HepG2 (cell line): ENCODE measurements at regions not wholly inside any gene's neighbourhood (a gene's known extent, or its start where the extent isn't known, plus 50 kb on each side); places are given as distances from the start of the nearest gene placed in this dataset.

Experiments
- ATAC-seq: fragments of 200-7000 bp; cut with Tn5 transposase; 3 replicates; pipeline ENCODE4 v1.9.1; 2020; ENCODE audit warnings: mild to moderate bottlenecking, moderate library complexity
- BruUV-seq: library from RNA; stranded (reverse); fragments of 400-500 nt; replicated peaks from 2 replicates; lab custom pipeline; 2021; lab: Mats Ljungman, UMichigan
- CTCF ChIA-PET: fragments of 300-600 bp; formaldehyde crosslinking; extraction: SDS; loops from one replicate; lab custom pipeline; 2021; ENCODE audit warnings: low total read pairs, inconsistent platforms, low intra/inter-chr PET ratio; lab: Yijun Ruan, JAX
- POLR2A ChIA-PET: fragments of 350-600 bp; sonication (Branson Sonifier 250); formaldehyde crosslinking; loops from one replicate; lab custom pipeline; 2020; ENCODE audit warnings: antibody characterized with exemption, inconsistent platforms; lab: Yijun Ruan, JAX
- DNase-seq: peaks from one replicate; pipeline ENCODE4 v3.0.0-alpha.2; 2015; ENCODE audit warnings: low spot score
- FAIRE-seq: peaks from 3 replicates; lab custom pipeline; 2011; peaks lifted over from hg19 to GRCh38; lab: Jason Lieb, UNC
- H2AFZ ChIP-seq: one replicate; pipeline ENCODE4 v1.6.1; 2011; ENCODE audit warnings: low read length, inconsistent platforms
- H3K27ac ChIP-seq: fragments of 300-600 bp; 3 replicates; pipeline ENCODE4 v1.8.0; 2011; ENCODE audit warnings: mixed run types, mild to moderate bottlenecking, mixed read lengths, low read length, inconsistent platforms; ENCODE audit not compliant: insufficient read depth; ENCODE audit errors: extremely low read length
- H3K27me3 ChIP-seq, 2 experiments: fragments of 200-600 bp in 1 of 2; 2 replicates in 1 of 2; 3 replicates in 1 of 2; pipeline versions ENCODE4 v1.6.0 to v1.8.0; 2011; ENCODE audit warnings: low read length in 2 of 2, mild to moderate bottlenecking in 2 of 2, moderate library complexity in 2 of 2, inconsistent platforms in 1 of 2; ENCODE audit not compliant: insufficient read depth in 2 of 2, control insufficient read depth in 1 of 2
- H3K36me3 ChIP-seq, 2 experiments: fragments of 200-600 bp in 1 of 2; replicated peaks in 1 of 2; 2 replicates in 1 of 2; 3 replicates in 1 of 2; pipeline versions ENCODE4 v1.5.1 to v1.8.0; 2011; ENCODE audit warnings: low read length in 2 of 2, inconsistent platforms in 1 of 2; ENCODE audit not compliant: insufficient read depth in 2 of 2, control insufficient read depth in 1 of 2
- H3K4me1 ChIP-seq: 2 replicates; pipeline ENCODE4 v1.5.1; 2012; ENCODE audit warnings: low read length, inconsistent platforms; ENCODE audit not compliant: insufficient read depth
- H3K4me2 ChIP-seq: 2 replicates; pipeline ENCODE4 v1.6.0; 2011; ENCODE audit warnings: low read depth, low read length, inconsistent platforms
- H3K4me3 ChIP-seq, 3 experiments: fragments of 200-600 bp in 1 of 3; sonication (generic), shearing (Covaris generic) in 1 of 3; replicated peaks in 1 of 3; 2 replicates each; pipeline ENCODE4 v1.5.1; 2011 to 2016; ENCODE audit warnings: low read length in 3 of 3, inconsistent platforms in 2 of 3, low read depth in 2 of 3, mild to moderate bottlenecking in 2 of 3, control low read depth in 1 of 3, mixed read lengths in 1 of 3; ENCODE audit not compliant: insufficient read depth in 1 of 3
- H3K79me2 ChIP-seq: one replicate; pipeline ENCODE4 v1.6.1; 2011; ENCODE audit warnings: low read length, inconsistent platforms; ENCODE audit not compliant: insufficient read depth
- H3K9ac ChIP-seq: 2 replicates; pipeline ENCODE4 v1.6.0; 2011; ENCODE audit warnings: mild to moderate bottlenecking, low read depth, low read length, inconsistent platforms; ENCODE audit not compliant: insufficient read depth
- H3K9me3 ChIP-seq: 2 replicates; pipeline ENCODE4 v1.5.1; 2012; ENCODE audit warnings: mild to moderate bottlenecking, low read length
- H4K20me1 ChIP-seq: 2 replicates; pipeline ENCODE4 v1.6.0; 2011; ENCODE audit warnings: inconsistent platforms, mild to moderate bottlenecking, low read length, moderate library complexity; ENCODE audit not compliant: insufficient read depth
- CENPBD1 ChIP-seq: sonication (generic); formaldehyde crosslinking; IDR thresholded peaks from 2 replicates; pipeline ENCODE4 v1.8.0; 2022; ENCODE audit warnings: missing genetic modification reagents, low read depth, mild to moderate bottlenecking, borderline replicate concordance
- E2F1 ChIP-seq: sonication (generic); formaldehyde crosslinking; IDR thresholded peaks from 2 replicates; pipeline ENCODE4 v1.5.0; 2020; ENCODE audit warnings: missing genetic modification reagents
- EZH2 ChIP-seq: conservative IDR thresholded peaks from 2 replicates; pipeline ENCODE4 v1.6.1; 2012; ENCODE audit warnings: mild to moderate bottlenecking, low read depth, low read length, moderate library complexity
- FOXM1 ChIP-seq: sonication (generic); formaldehyde crosslinking; IDR thresholded peaks from 2 replicates; pipeline ENCODE4 v1.5.0; 2020; ENCODE audit warnings: missing genetic modification reagents
- HNRNPLL ChIP-seq: fragments of 200-400 bp; formaldehyde crosslinking; IDR thresholded peaks from 2 replicates; pipeline ENCODE4 v1.6.1; 2017; ENCODE audit warnings: mild to moderate bottlenecking, low read depth, low read length; ENCODE audit not compliant: poor library complexity, severe bottlenecking
- LCORL ChIP-seq, 2 experiments: fragments of 450-650 bp in 1 of 2; sonication (generic) in 1 of 2; formaldehyde crosslinking in 1 of 2; IDR thresholded peaks; 2 replicates each; pipeline versions ENCODE4 v1.5.0 to v1.6.1; 2017 to 2020; ENCODE audit warnings: antibody characterized with exemption in 1 of 2, missing genetic modification reagents in 1 of 2
- MAFF ChIP-seq: IDR thresholded peaks from 2 replicates; pipeline ENCODE4 v1.6.1; 2011; ENCODE audit warnings: low read depth, low read length, improper control_type of control experiment
- NCOA5 ChIP-seq: sonication (generic); formaldehyde crosslinking; IDR thresholded peaks from 2 replicates; pipeline ENCODE4 v1.4.0; 2020; ENCODE audit warnings: missing genetic modification reagents
- SRSF9 ChIP-seq: fragments of 200-400 bp; formaldehyde crosslinking; IDR thresholded peaks from 2 replicates; pipeline ENCODE4 v1.6.1; 2018; ENCODE audit warnings: borderline replicate concordance, mild to moderate bottlenecking, low read depth, low read length; ENCODE audit not compliant: insufficient read depth, poor library complexity, severe bottlenecking
- TBP ChIP-seq: sonication (generic); formaldehyde crosslinking; IDR thresholded peaks from 2 replicates; pipeline ENCODE4 v1.5.0; 2020; ENCODE audit warnings: missing genetic modification reagents
- ZMYM2 ChIP-seq: sonication (generic); formaldehyde crosslinking; IDR thresholded peaks from 2 replicates; pipeline ENCODE4 v1.8.0; 2022; ENCODE audit warnings: mild to moderate bottlenecking, missing genetic modification reagents
- ZNF124 ChIP-seq: sonication (generic); formaldehyde crosslinking; IDR thresholded peaks from 2 replicates; pipeline ENCODE4 v1.4.0; 2020; ENCODE audit warnings: missing genetic modification reagents
- ZNF589 ChIP-seq: sonication (generic); formaldehyde crosslinking; conservative IDR thresholded peaks from 2 replicates; pipeline ENCODE4 v1.8.0; 2022; ENCODE audit warnings: mild to moderate bottlenecking, moderate library complexity, missing genetic modification reagents
- ZNF605 ChIP-seq: sonication (generic); formaldehyde crosslinking; IDR thresholded peaks from 2 replicates; pipeline ENCODE4 v1.8.0; 2022; ENCODE audit warnings: mild to moderate bottlenecking, missing genetic modification reagents
- ZNF720 ChIP-seq: sonication (generic); formaldehyde crosslinking; IDR thresholded peaks from 2 replicates; pipeline ENCODE4 v1.4.0; 2020; ENCODE audit warnings: missing genetic modification reagents
- WGBS: methylation state at CpG from one replicate; pipeline ENCODE4 v1.1.6; 2017; ENCODE audit warnings: low lambda C conversion rate; 5-methylcytosine and 5-hydroxymethylcytosine counted together
- in situ Hi-C: cut with HindIII; loops from 2 replicates; pipeline ENCODE4 v1.10.0; 2017; ENCODE audit warnings: low pct_unique_long_range_greater_than_20kb; ENCODE audit not compliant: extremely low pct_ligation_motif_present
- intact Hi-C: fragments of 100-400 bp; cut with micrococcal nuclease; formaldehyde crosslinking; loops from one replicate; pipeline ENCODE4 v1.10.0; 2022; ENCODE audit not compliant: unreplicated experiment
- TF ChIP-seq, protein P1 (sequence below): sonication (generic); formaldehyde crosslinking; IDR thresholded peaks from 2 replicates; pipeline ENCODE4 v1.4.0; 2020; ENCODE audit warnings: missing genetic modification reagents, mild to moderate bottlenecking, borderline replicate concordance

DNA sequence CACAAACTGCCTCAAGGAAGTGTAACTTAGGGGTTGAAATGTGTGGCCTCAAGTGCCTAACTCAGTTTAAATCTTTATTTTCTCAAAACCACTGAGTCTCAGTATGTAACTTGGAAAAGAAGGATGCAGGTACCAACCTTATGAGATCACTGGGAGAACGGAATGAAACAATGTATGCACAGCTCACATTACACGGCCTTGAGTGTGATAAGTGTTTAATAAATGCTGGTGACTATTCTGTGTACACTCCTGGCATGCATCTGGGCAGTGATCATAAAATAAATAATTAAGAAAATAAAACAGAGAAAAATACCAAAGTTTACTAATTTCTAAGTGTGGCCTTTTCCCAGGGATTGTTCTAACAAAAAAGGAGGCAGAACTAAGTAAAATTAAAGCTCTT lies 974.5 kb upstream of the FLRT2 start (continued):
- TF ChIP-seq ZNF124 (CRISPR knock-in tag) = no peak
- TF ChIP-seq ZNF589 (CRISPR knock-in tag) = no peak
- no peak for TF ChIP-seq SRSF9
- no peak for TF ChIP-seq E2F1
- no peak for TF ChIP-seq CENPBD1 (CRISPR knock-in tag)
- no peak for TF ChIP-seq FOXM1
- TF ChIP-seq, protein P1, sequence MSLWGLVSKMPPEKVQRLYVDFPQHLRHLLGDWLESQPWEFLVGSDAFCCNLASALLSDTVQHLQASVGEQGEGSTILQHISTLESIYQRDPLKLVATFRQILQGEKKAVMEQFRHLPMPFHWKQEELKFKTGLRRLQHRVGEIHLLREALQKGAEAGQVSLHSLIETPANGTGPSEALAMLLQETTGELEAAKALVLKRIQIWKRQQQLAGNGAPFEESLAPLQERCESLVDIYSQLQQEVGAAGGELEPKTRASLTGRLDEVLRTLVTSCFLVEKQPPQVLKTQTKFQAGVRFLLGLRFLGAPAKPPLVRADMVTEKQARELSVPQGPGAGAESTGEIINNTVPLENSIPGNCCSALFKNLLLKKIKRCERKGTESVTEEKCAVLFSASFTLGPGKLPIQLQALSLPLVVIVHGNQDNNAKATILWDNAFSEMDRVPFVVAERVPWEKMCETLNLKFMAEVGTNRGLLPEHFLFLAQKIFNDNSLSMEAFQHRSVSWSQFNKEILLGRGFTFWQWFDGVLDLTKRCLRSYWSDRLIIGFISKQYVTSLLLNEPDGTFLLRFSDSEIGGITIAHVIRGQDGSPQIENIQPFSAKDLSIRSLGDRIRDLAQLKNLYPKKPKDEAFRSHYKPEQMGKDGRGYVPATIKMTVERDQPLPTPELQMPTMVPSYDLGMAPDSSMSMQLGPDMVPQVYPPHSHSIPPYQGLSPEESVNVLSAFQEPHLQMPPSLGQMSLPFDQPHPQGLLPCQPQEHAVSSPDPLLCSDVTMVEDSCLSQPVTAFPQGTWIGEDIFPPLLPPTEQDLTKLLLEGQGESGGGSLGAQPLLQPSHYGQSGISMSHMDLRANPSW = no peak
- no peak for TF ChIP-seq EZH2

DNA sequence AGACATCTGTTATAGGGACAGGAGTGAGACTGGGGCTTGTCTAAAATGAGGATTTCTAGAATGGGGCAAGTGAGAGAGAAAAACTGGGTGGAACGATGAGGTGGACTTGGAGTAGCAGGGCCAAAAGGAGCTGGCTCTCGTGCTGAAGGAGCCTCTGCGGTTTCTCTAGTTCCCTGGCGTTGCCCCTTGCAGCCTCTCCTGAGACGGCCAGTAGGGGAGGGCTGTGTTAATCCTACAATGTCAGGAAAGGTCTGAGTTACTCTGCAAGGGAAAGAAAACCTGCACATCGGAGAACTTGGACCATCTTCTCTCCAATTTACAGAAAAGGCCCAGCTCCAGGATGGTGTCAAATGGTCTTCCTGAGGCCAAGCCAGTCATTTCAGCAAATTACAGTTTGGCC lies 963.8 kb upstream of the FLRT2 start:
- ChIA-PET CTCF (no interaction called here), POLR2A (no interaction called here)
- in situ Hi-C loops (no loop called here), intact Hi-C loops (no loop called here)
- no peaks in the 10 kb centered on the region for H3K36me3 ChIP-seq
- H4K20me1 ChIP-seq = no peaks in the 10 kb centered on the region
- TF ChIP-seq HNRNPLL (no peak), ZNF605 (CRISPR knock-in tag) (no peak), NCOA5 (CRISPR knock-in tag) (no peak), TBP (CRISPR knock-in tag) (no peak), ZMYM2 (no peak), LCORL (IDR thresholded peaks at IDR 0.05) (no peak), LCORL (CRISPR knock-in tag; IDR thresholded peaks at IDR 0.05) (no peak), MAFF (no peak), ZNF720 (CRISPR knock-in tag) (no peak)
- H3K4me2 ChIP-seq = no peak overlapping the region
- H3K4me1 ChIP-seq = no peaks in the 10 kb centered on the region
- no peaks in the 10 kb centered on the region for H3K27me3 ChIP-seq
- WGBS = 9% methylated on average over 6 of the region's 6 CpGs
- ATAC-seq = no peak
- no peak overlapping the region for H2AFZ ChIP-seq
- no peak overlapping the region for H3K9ac ChIP-seq
- peaks cover 84% of the 10 kb centered on the region for H3K9me3 ChIP-seq
- no peak for DNase-seq
- no peak overlapping the region for H3K4me3 ChIP-seq
- no peaks in the 10 kb centered on the region for H3K79me2 ChIP-seq
- BruUV-seq = no TSS peak
- no peak overlapping the region for H3K27ac ChIP-seq
- no peak for FAIRE-seq
